Gastrocnemius medialis (tissue), 4 donors: ENCODE measurements at regions not wholly inside any gene's neighbourhood (a gene's known extent, or its start where the extent isn't known, plus 50 kb on each side); places are given as distances from the start of the nearest gene placed in this dataset.

Experiments used
- ATAC-seq, 2 donors: fragments of 150-250 bp; one replicate each; pipeline ENCODE4 v1.9.1; 2016
- DNase-seq, 2 donors: peaks; one replicate each; pipeline ENCODE4 v3.0.0-alpha.2; 2019
- H3K27ac ChIP-seq, 4 donors: fragments of 200-600 bp; sonication (generic); 1 replicate in 1 of 4; 2 replicates in 3 of 4; pipeline ENCODE4 v1.5.1; 2016 to 2018; ENCODE audit warnings: mild to moderate bottlenecking in 2 of 4, moderate library complexity in 1 of 4
- H3K27me3 ChIP-seq, 3 donors: fragments of 200-600 bp; sonication (generic) in 2 of 3; 1 replicate in 1 of 3; 2 replicates in 2 of 3; pipeline versions ENCODE4 v1.5.1 to v1.6.0; 2016 to 2019; ENCODE audit warnings: mild to moderate bottlenecking in 1 of 3, moderate library complexity in 1 of 3
- H3K36me3 ChIP-seq, 2 donors: fragments of 200-600 bp; sonication (generic) in 1 of 2; one replicate each; pipeline ENCODE4 v1.5.1; 2017 to 2018
- H3K4me1 ChIP-seq, 2 donors: fragments of 200-600 bp; sonication (generic) in 1 of 2; one replicate each; pipeline ENCODE4 v1.5.1; 2016 to 2017; ENCODE audit warnings: mild to moderate bottlenecking in 2 of 2
- H3K4me3 ChIP-seq, 4 donors: fragments of 200-600 bp; sonication (generic) in 3 of 4; 1 replicate in 1 of 4; 2 replicates in 3 of 4; pipeline ENCODE4 v1.5.1; 2016 to 2019; ENCODE audit warnings: mild to moderate bottlenecking in 2 of 4
- H3K9me3 ChIP-seq, 3 donors: fragments of 200-600 bp; sonication (generic) in 2 of 3; 1 replicate in 1 of 3; 2 replicates in 2 of 3; pipeline ENCODE4 v1.5.1; 2016 to 2019
- CTCF ChIP-seq, 5 experiments: fragments of 450-650 bp in 3 of 5; fragments of 200-600 bp in 2 of 5; sonication (generic) in 2 of 5; IDR thresholded peaks in 4 of 5; conservative IDR thresholded peaks in 1 of 5; 1 replicate in 4 of 5; 2 replicates in 1 of 5; pipeline ENCODE4 v1.5.1; 2016 to 2019; ENCODE audit warnings: antibody characterized with exemption in 5 of 5, mild to moderate bottlenecking in 3 of 5, moderate library complexity in 3 of 5
- POLR2A ChIP-seq, 2 donors: fragments of 450-650 bp; IDR thresholded peaks; one replicate each; pipeline ENCODE4 v1.6.1; 2017; ENCODE audit warnings: antibody characterized with exemption in 2 of 2, mild to moderate bottlenecking in 2 of 2, moderate library complexity in 2 of 2
- in situ Hi-C, 4 donors: fragments of 200-750 bp; cut with MboI; loops; one replicate each; pipeline versions ENCODE4 v1.15.0 to v1.8.0; 2017; ENCODE audit warnings: low sequenced_read_pairs in 4 of 4
- intact Hi-C: fragments of 100-400 bp; cut with DNase I; formaldehyde crosslinking; loops from one replicate; pipeline ENCODE4 v1.15.1; 2023; ENCODE audit warnings: low total_unique reads

GRCh38 chr17:79213305-79213704 is 138.7 kb downstream of the ENGASE start:
- ATAC-seq (no peak), DNase-seq (no peak)
- H3K9me3 ChIP-seq = no peaks in the 10 kb centered on the region

GRCh38 chr17:79212149-79213087 is 137.8 kb downstream of the ENGASE start:
- ATAC-seq = no peak
- Histone ChIP-seq H3K27ac (no peak overlapping the region), H3K27me3 (peaks cover 26 to 55% (median 43%) of the 10 kb centered on the region in 3 donors), H3K4me3 (no peak overlapping the region), H3K4me1 (no peaks in the 10 kb centered on the region), H3K36me3 (no peaks in the 10 kb centered on the region), H3K9me3 (no peaks in the 10 kb centered on the region)
- no peak for DNase-seq
- in situ Hi-C loops (no loop called here), intact Hi-C loops (no loop called here)
- no peak for TF ChIP-seq POLR2A (IDR thresholded peaks at IDR 0.05)
- TF ChIP-seq CTCF (IDR thresholded peaks at IDR 0.05 in 4 of 5, conservative IDR thresholded peaks at IDR 0.05 in 1 of 5) = no peak

More at GRCh38 chr17:79213305-79213704, 138.7 kb downstream of the ENGASE start:
- in situ Hi-C loops (no loop called here), intact Hi-C loops (no loop called here)
- Histone ChIP-seq H3K4me1 (peaks cover 0 to 2% of the 10 kb centered on the region in 2 donors), H3K27me3 (peaks cover 26 to 51% (median 41%) of the 10 kb centered on the region in 3 donors), H3K27ac (no peak overlapping the region), H3K4me3 (no peak overlapping the region), H3K36me3 (no peaks in the 10 kb centered on the region)
- TF ChIP-seq POLR2A (IDR thresholded peaks at IDR 0.05) (no peak), CTCF (IDR thresholded peaks at IDR 0.05 in 4 of 5, conservative IDR thresholded peaks at IDR 0.05 in 1 of 5) (no peak)

- no peaks in the 10 kb centered on the region for H3K4me1 ChIP-seq
- no peak overlapping the region for H3K4me3 ChIP-seq
- intact Hi-C loops = no loop called here
- peaks cover 19 to 51% (median 43%) of the 10 kb centered on the region in 3 donors for H3K27me3 ChIP-seq
- in situ Hi-C loops = no loop called here
- DNase-seq = no peak
- ATAC-seq = no peak
- H3K9me3 ChIP-seq = no peaks in the 10 kb centered on the region
- no peak overlapping the region for H3K27ac ChIP-seq
- H3K36me3 ChIP-seq = no peaks in the 10 kb centered on the region
- TF ChIP-seq CTCF (IDR thresholded peaks at IDR 0.05 in 4 of 5, conservative IDR thresholded peaks at IDR 0.05 in 1 of 5) = no peak
- TF ChIP-seq POLR2A (IDR thresholded peaks at IDR 0.05) = no peak
Measured at GRCh38 chr17:79211061-79211770, 136.6 kb downstream of the ENGASE start.

GRCh38 chr17:79210638-79211037 is 136.0 kb downstream of the ENGASE start:
- Histone ChIP-seq H3K27ac (no peak overlapping the region), H3K27me3 (peaks cover 13 to 48% (median 38%) of the 10 kb centered on the region in 3 donors), H3K4me1 (no peaks in the 10 kb centered on the region), H3K4me3 (no peak overlapping the region), H3K9me3 (no peaks in the 10 kb centered on the region), H3K36me3 (no peaks in the 10 kb centered on the region)
- DNase-seq = no peak
- intact Hi-C loops = no loop called here
- in situ Hi-C loops = no loop called here
- no peak for ATAC-seq
- TF ChIP-seq POLR2A (IDR thresholded peaks at IDR 0.05) (no peak), CTCF (IDR thresholded peaks at IDR 0.05 in 4 of 5, conservative IDR thresholded peaks at IDR 0.05 in 1 of 5) (no peak)
